DND-41 (cell line): ENCODE measurements at regions not wholly inside any gene's neighbourhood (a gene's known extent, or its start where the extent isn't known, plus 50 kb on each side); places are given as distances from the start of the nearest gene placed in this dataset.

Experiments used
- EZH2 ChIP-seq: IDR thresholded peaks from 3 replicates; pipeline ENCODE4 v1.6.1; 2012; ENCODE audit warnings: borderline replicate concordance, low read depth, mild to moderate bottlenecking, moderate library complexity, low read length, inconsistent platforms; ENCODE audit not compliant: severe bottlenecking
- TF ChIP-seq, protein P1 (sequence below): IDR thresholded peaks from 2 replicates; pipeline ENCODE4 v1.5.1; 2012; ENCODE audit warnings: borderline replicate concordance, low read length, moderate library complexity, mild to moderate bottlenecking; ENCODE audit not compliant: poor library complexity, severe bottlenecking; ENCODE audit errors: extremely low read depth

DNA sequence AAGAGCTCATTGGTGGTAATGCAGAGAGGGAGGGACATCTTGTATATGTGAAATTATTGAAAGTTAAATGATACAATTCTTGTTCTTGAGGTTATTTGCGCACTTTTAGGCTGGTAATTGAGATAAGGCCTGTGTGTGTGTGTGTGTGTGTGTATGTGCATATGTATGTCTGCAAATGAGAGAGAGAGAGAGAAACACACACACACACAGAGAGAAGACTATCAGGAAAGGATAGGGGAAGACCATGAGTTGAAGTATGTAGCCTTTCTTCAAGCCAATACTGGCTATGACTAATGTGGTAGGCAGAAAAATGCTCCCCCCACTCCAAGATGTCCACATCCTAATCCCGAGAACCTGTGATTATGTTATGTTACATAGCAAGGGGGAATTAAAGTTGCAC lies 52.7 kb upstream of the DCD start:
- TF ChIP-seq, protein P1, sequence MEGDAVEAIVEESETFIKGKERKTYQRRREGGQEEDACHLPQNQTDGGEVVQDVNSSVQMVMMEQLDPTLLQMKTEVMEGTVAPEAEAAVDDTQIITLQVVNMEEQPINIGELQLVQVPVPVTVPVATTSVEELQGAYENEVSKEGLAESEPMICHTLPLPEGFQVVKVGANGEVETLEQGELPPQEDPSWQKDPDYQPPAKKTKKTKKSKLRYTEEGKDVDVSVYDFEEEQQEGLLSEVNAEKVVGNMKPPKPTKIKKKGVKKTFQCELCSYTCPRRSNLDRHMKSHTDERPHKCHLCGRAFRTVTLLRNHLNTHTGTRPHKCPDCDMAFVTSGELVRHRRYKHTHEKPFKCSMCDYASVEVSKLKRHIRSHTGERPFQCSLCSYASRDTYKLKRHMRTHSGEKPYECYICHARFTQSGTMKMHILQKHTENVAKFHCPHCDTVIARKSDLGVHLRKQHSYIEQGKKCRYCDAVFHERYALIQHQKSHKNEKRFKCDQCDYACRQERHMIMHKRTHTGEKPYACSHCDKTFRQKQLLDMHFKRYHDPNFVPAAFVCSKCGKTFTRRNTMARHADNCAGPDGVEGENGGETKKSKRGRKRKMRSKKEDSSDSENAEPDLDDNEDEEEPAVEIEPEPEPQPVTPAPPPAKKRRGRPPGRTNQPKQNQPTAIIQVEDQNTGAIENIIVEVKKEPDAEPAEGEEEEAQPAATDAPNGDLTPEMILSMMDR = no peak
- TF ChIP-seq EZH2 = no peak
